ENCODE measurements at regions not wholly inside any gene's neighbourhood (a gene's known extent, or its start where the extent isn't known, plus 50 kb on each side); places are given as distances from the start of the nearest gene placed in this dataset.
A peak's percentile ranks its signal among the peaks of the same experiment; 100 is the strongest.
"Not testable (repeated sequence)": the region's sequence is repeated elsewhere in the genome, so short reads cannot be mapped to it uniquely, and the experiment has no call there.

DNA sequence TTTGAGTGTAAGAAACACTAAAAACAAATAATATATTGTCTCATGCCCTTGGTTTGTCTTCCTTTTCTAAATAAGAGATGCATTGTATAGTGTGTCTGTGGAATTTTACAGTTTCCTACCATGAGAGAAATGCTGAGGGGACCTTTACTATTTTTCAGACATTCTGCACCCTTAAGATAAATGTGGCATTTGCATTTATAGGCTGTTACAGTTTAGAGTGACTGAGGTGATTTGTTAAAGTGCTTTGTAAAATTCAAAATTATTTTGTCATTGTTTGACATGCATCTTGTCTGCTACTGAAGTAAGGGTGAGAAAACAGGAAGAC is 78.9 kb upstream of the ZSWIM2 start:
- Histone ChIP-seq H3K27ac (ENCODE audit: low read depth in 2 of 2, low read length in 2 of 2) (no peak overlapping the region), H3K36me3 (ENCODE audit: control insufficient read depth in 2 of 3, insufficient read depth in 3 of 3, low read length in 3 of 3) (no peaks in the 10 kb centered on the region), H3K9me3 (ENCODE audit: control insufficient read depth in 2 of 3, insufficient read depth in 1 of 3, low read length in 3 of 3) (no peaks in the 10 kb centered on the region), H3K27me3 (ENCODE audit: control insufficient read depth, insufficient read depth, low read length) (no peaks in the 10 kb centered on the region), H3K4me3 (ENCODE audit: low read length in 3 of 3) (no peak overlapping the region), H3K4me1 (ENCODE audit: control insufficient read depth in 2 of 3, insufficient read depth in 2 of 3, low read depth in 1 of 3, low read length in 3 of 3) (no peaks in the 10 kb centered on the region), H3K9ac (ENCODE audit: low read length in 3 of 3) (no peak overlapping the region)
- DNase-seq (no peak), FAIRE-seq (no peak)
- TF ChIP-seq, protein P1, sequence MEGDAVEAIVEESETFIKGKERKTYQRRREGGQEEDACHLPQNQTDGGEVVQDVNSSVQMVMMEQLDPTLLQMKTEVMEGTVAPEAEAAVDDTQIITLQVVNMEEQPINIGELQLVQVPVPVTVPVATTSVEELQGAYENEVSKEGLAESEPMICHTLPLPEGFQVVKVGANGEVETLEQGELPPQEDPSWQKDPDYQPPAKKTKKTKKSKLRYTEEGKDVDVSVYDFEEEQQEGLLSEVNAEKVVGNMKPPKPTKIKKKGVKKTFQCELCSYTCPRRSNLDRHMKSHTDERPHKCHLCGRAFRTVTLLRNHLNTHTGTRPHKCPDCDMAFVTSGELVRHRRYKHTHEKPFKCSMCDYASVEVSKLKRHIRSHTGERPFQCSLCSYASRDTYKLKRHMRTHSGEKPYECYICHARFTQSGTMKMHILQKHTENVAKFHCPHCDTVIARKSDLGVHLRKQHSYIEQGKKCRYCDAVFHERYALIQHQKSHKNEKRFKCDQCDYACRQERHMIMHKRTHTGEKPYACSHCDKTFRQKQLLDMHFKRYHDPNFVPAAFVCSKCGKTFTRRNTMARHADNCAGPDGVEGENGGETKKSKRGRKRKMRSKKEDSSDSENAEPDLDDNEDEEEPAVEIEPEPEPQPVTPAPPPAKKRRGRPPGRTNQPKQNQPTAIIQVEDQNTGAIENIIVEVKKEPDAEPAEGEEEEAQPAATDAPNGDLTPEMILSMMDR (IDR thresholded peaks at IDR 0.05; ENCODE audit: borderline replicate concordance, extremely low read depth, insufficient read depth): no peak
- intact Hi-C loops (cut with DNase I): no loop called here

DNA sequence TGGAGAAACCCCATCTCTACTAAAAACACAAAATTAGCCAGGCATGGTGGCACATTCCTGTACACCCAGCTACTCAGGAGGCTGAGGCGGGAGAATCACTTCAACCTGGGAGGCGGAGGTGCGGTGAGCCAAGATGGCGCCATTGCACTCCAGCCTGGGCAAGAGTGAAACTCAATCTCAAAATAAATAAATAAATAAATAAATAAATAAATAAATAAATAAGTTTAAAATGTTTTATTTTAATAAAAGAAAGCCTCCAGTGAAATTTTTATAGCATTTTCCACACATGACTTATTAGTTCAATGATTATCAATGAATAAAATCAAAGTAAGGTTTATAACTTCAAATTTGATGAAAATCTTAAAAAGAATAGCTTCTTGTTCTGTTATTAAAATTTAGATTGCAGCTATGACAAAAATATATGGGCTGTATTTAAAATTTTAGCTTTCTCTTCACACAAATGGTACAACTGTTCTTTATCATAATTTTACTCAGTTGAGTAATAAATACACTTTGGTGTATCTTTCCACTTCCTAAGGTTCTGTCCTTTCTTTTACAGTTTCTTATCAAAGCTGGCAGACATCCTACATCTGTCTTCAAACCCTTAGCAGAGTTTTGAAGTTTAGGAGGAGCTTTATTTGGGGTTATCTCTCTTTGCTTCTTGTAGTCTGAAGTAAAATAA is 78.4 kb upstream of the ZSWIM2 start:
- H3K9ac ChIP-seq (ENCODE audit: low read length in 3 of 3): no peak overlapping the region
- no peak overlapping the region for H3K4me3 ChIP-seq (ENCODE audit: low read length in 3 of 3)
- DNase-seq (no peak), FAIRE-seq (peak; percentile 17)
- intact Hi-C loops (cut with DNase I): no loop called here
- no peaks in the 10 kb centered on the region for H3K27me3 ChIP-seq (ENCODE audit: control insufficient read depth, insufficient read depth, low read length)
- H3K36me3 ChIP-seq (ENCODE audit: control insufficient read depth in 2 of 3, insufficient read depth in 3 of 3, low read length in 3 of 3): no peaks in the 10 kb centered on the region
- TF ChIP-seq, protein P1 (IDR thresholded peaks at IDR 0.05; ENCODE audit: borderline replicate concordance, extremely low read depth, insufficient read depth): no peak
- no peak overlapping the region for H3K27ac ChIP-seq (ENCODE audit: low read depth in 2 of 2, low read length in 2 of 2)
- no peaks in the 10 kb centered on the region for H3K9me3 ChIP-seq (ENCODE audit: control insufficient read depth in 2 of 3, insufficient read depth in 1 of 3, low read length in 3 of 3)
- H3K4me1 ChIP-seq (ENCODE audit: control insufficient read depth in 2 of 3, insufficient read depth in 2 of 3, low read depth in 1 of 3, low read length in 3 of 3): no peaks in the 10 kb centered on the region

DNA sequence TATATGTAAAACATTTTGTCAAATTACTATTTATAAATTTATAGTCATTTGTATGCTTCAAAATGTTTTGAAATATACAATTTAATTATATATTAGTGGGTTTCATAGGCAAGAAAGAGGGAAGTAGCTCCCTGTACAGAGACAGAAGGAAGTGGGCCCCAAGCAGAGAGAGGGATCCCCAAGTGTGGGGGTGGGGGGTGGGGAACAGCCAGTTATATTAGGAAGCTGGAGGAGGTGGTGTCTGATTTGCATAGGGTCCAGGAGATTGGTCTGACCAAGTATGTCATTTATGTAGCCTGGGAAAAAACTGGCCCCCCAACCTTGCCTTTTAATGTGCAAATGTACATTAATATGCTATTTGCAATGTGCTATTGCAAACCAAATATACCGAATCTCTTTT is 76.5 kb upstream of the ZSWIM2 start:
- H3K4me1 ChIP-seq (ENCODE audit: control insufficient read depth in 2 of 3, insufficient read depth in 2 of 3, low read depth in 1 of 3, low read length in 3 of 3): no peaks in the 10 kb centered on the region
- H3K9me3 ChIP-seq (ENCODE audit: control insufficient read depth in 2 of 3, insufficient read depth in 1 of 3, low read length in 3 of 3): no peaks in the 10 kb centered on the region
- TF ChIP-seq, protein P1 (IDR thresholded peaks at IDR 0.05; ENCODE audit: borderline replicate concordance, extremely low read depth, insufficient read depth): no peak
- H3K36me3 ChIP-seq (ENCODE audit: control insufficient read depth in 2 of 3, insufficient read depth in 3 of 3, low read length in 3 of 3): no peaks in the 10 kb centered on the region
- no peak overlapping the region for H3K27ac ChIP-seq (ENCODE audit: low read depth in 2 of 2, low read length in 2 of 2)
- intact Hi-C loops (cut with DNase I): no loop called here
- no peak overlapping the region for H3K9ac ChIP-seq (ENCODE audit: low read length in 3 of 3)
- H3K27me3 ChIP-seq (ENCODE audit: control insufficient read depth, insufficient read depth, low read length): no peaks in the 10 kb centered on the region
- no peak overlapping the region for H3K4me3 ChIP-seq (ENCODE audit: low read length in 3 of 3)
- no peak for FAIRE-seq
- DNase-seq: no peak

DNA sequence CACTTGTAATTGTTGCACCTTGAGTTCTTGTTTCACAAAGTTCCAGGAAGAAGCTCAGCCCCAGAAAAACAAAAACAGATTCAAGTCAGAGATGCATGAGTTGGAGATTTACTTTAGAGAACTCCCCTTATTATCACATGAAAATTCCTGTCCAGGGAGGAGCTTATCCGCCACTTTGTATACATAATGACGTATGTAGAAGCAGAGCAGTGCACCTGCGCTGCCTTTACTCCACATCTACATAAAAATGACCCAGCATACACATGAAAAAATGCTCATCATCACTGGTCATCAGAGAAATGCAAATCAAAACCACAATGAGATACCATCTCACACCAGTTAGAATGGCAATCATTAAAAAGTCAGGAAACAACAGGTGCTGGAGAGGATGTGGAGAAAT is 73.3 kb upstream of the ZSWIM2 start:
- H3K9me3 ChIP-seq (ENCODE audit: control insufficient read depth in 2 of 3, insufficient read depth in 1 of 3, low read length in 3 of 3); FAIRE-seq: not testable (repeated sequence)

More for the DNA sequence above, 73.3 kb upstream of the ZSWIM2 start:
- intact Hi-C loops (cut with DNase I); H3K27ac ChIP-seq (ENCODE audit: low read depth in 2 of 2, low read length in 2 of 2); H3K4me1 ChIP-seq (ENCODE audit: control insufficient read depth in 2 of 3, insufficient read depth in 2 of 3, low read depth in 1 of 3, low read length in 3 of 3); H3K27me3 ChIP-seq (ENCODE audit: control insufficient read depth, insufficient read depth, low read length); DNase-seq; H3K36me3 ChIP-seq (ENCODE audit: control insufficient read depth in 2 of 3, insufficient read depth in 3 of 3, low read length in 3 of 3); H3K4me3 ChIP-seq (ENCODE audit: low read length in 3 of 3); H3K9ac ChIP-seq (ENCODE audit: low read length in 3 of 3): not testable (repeated sequence)

Measured in kidney (tissue), 13 donors.